HepG2 (cell line): ENCODE measurements at regions not wholly inside any gene's neighbourhood (a gene's known extent, or its start where the extent isn't known, plus 50 kb on each side); places are given as distances from the start of the nearest gene placed in this dataset.

Experiments
- ARNTL ChIP-seq: sonication (generic); formaldehyde crosslinking; IDR thresholded peaks from 2 replicates; pipeline ENCODE4 v1.4.0; 2020; ENCODE audit warnings: mild to moderate bottlenecking, missing genetic modification reagents
- ATF3 ChIP-seq: sonication (generic); formaldehyde crosslinking; IDR thresholded peaks from 2 replicates; pipeline ENCODE4 v1.4.0; 2020; ENCODE audit warnings: missing genetic modification reagents
- ELF1 ChIP-seq: sonication (generic); formaldehyde crosslinking; IDR thresholded peaks from 2 replicates; pipeline ENCODE4 v1.4.0; 2020; ENCODE audit warnings: missing genetic modification reagents
- HHEX ChIP-seq: IDR thresholded peaks from 2 replicates; pipeline ENCODE4 v1.6.1; 2016; ENCODE audit warnings: control low read depth
- MATR3 ChIP-seq: sonication (generic); formaldehyde crosslinking; IDR thresholded peaks from 2 replicates; pipeline ENCODE4 v1.4.0; 2020; ENCODE audit warnings: missing genetic modification reagents
- NPAS2 ChIP-seq: sonication (generic); formaldehyde crosslinking; IDR thresholded peaks from 2 replicates; pipeline ENCODE4 v1.8.0; 2022; ENCODE audit warnings: mild to moderate bottlenecking, missing genetic modification reagents, borderline replicate concordance
- PHF21A ChIP-seq: sonication (generic); formaldehyde crosslinking; IDR thresholded peaks from 2 replicates; pipeline ENCODE4 v1.5.0; 2020; ENCODE audit warnings: mild to moderate bottlenecking, missing genetic modification reagents
- RARG ChIP-seq: sonication (generic); formaldehyde crosslinking; IDR thresholded peaks from 2 replicates; pipeline ENCODE4 v1.4.0; 2020; ENCODE audit warnings: low read depth, mild to moderate bottlenecking, missing genetic modification reagents
- REL ChIP-seq: sonication (generic); formaldehyde crosslinking; conservative IDR thresholded peaks from 2 replicates; pipeline ENCODE4 v1.8.0; 2022; ENCODE audit warnings: mild to moderate bottlenecking, missing genetic modification reagents, moderate library complexity
- SRF ChIP-seq: IDR thresholded peaks from 2 replicates; pipeline ENCODE4 v1.6.1; 2011; ENCODE audit warnings: mild to moderate bottlenecking, low read depth, low read length, moderate library complexity
- TEF ChIP-seq: sonication (generic); formaldehyde crosslinking; IDR thresholded peaks from 2 replicates; pipeline ENCODE4 v1.5.0; 2020; ENCODE audit warnings: missing genetic modification reagents
- ZBTB37 ChIP-seq: sonication (generic); formaldehyde crosslinking; IDR thresholded peaks from 2 replicates; pipeline ENCODE4 v1.4.0; 2020; ENCODE audit warnings: mild to moderate bottlenecking, missing genetic modification reagents
- ZNF235 ChIP-seq: sonication (generic); formaldehyde crosslinking; IDR thresholded peaks from 2 replicates; pipeline ENCODE4 v1.8.1; 2023; ENCODE audit warnings: mild to moderate bottlenecking, missing genetic modification reagents, borderline replicate concordance
- ZNF33A ChIP-seq: sonication (generic); formaldehyde crosslinking; IDR thresholded peaks from 2 replicates; pipeline ENCODE4 v1.5.1; 2020; ENCODE audit warnings: missing genetic modification reagents, mild to moderate bottlenecking, moderate library complexity, borderline replicate concordance
- ZNF382 ChIP-seq: sonication (generic); formaldehyde crosslinking; IDR thresholded peaks from 2 replicates; pipeline ENCODE4 v1.5.0; 2020; ENCODE audit warnings: missing genetic modification reagents, mild to moderate bottlenecking, borderline replicate concordance
- ZNF441 ChIP-seq: sonication (generic); formaldehyde crosslinking; IDR thresholded peaks from 2 replicates; pipeline ENCODE4 v1.7.0; 2021; ENCODE audit warnings: missing genetic modification reagents, borderline replicate concordance
- ZNF503 ChIP-seq: sonication (generic); formaldehyde crosslinking; IDR thresholded peaks from 2 replicates; pipeline ENCODE4 v1.4.0; 2020; ENCODE audit warnings: missing genetic modification reagents
- ZNF589 ChIP-seq: sonication (generic); formaldehyde crosslinking; conservative IDR thresholded peaks from 2 replicates; pipeline ENCODE4 v1.8.0; 2022; ENCODE audit warnings: mild to moderate bottlenecking, moderate library complexity, missing genetic modification reagents
- ZSCAN12 ChIP-seq: sonication (generic); formaldehyde crosslinking; IDR thresholded peaks from 2 replicates; pipeline ENCODE4 v1.9.0; 2021; ENCODE audit warnings: mild to moderate bottlenecking, missing genetic modification reagents
- TF ChIP-seq, protein P1 (sequence below): sonication (generic); formaldehyde crosslinking; IDR thresholded peaks from 2 replicates; pipeline ENCODE4 v1.4.0; 2020; ENCODE audit warnings: missing genetic modification reagents
- TF ChIP-seq, protein P2 (sequence below): IDR thresholded peaks from 2 replicates; pipeline ENCODE4 v1.6.1; 2016; ENCODE audit warnings: missing genetic modification reagents, missing compliant biosample characterization
- TF ChIP-seq, protein P3 (sequence below): sonication (generic); formaldehyde crosslinking; IDR thresholded peaks from 2 replicates; pipeline ENCODE4 v1.5.0; 2020; ENCODE audit warnings: missing genetic modification reagents, mild to moderate bottlenecking, borderline replicate concordance

DNA sequence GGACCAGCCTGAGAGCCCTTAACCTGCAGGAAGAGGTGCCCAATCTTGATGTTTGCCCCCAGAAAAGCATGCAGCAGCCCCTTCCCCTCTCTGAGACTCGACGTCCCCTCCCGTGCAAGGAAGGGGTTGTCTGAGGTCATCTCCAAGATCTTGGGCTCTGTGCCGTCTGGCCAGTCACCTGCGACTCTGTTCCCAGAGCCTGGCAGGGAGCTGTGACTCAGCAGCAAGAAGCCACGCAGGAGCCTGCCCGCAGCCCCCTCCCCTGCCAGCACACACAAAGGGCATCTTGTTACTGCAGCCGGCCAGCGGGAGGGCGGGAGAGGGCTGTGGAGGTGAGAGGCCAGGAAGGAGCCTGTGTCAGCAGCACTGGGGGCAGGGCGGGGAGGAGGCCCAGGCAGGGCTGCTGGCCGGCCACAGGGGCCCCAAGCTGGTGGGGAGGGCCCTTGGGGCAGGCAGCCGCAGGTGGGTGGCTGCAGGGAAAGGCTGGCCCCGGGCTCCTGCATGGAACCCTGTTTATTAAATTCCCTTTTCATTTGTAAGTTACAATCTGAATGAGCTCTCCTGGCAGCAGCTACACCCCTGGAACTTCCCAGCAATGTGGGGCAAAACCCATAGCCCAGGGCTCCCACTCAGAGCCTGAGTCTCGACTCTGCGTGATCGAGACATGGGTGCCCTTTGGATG is 103.7 kb upstream of the ZMIZ1 start (continued):
- TF ChIP-seq ARNTL (CRISPR knock-in tag), result peak; percentile 85
- no peak for TF ChIP-seq SRF
- TF ChIP-seq ZNF441, result no peak
- TF ChIP-seq, protein P1, sequence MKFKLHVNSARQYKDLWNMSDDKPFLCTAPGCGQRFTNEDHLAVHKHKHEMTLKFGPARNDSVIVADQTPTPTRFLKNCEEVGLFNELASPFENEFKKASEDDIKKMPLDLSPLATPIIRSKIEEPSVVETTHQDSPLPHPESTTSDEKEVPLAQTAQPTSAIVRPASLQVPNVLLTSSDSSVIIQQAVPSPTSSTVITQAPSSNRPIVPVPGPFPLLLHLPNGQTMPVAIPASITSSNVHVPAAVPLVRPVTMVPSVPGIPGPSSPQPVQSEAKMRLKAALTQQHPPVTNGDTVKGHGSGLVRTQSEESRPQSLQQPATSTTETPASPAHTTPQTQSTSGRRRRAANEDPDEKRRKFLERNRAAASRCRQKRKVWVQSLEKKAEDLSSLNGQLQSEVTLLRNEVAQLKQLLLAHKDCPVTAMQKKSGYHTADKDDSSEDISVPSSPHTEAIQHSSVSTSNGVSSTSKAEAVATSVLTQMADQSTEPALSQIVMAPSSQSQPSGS (CRISPR knock-in tag), result peak; percentile 72; the same call in 1 of the 2 replicates
- no peak for TF ChIP-seq ZBTB37 (CRISPR knock-in tag)
- TF ChIP-seq RARG (CRISPR knock-in tag), result no peak
- TF ChIP-seq ZSCAN12 (CRISPR knock-in tag), result no peak
- TF ChIP-seq MATR3 (CRISPR knock-in tag), result no peak
- TF ChIP-seq TEF (CRISPR knock-in tag), result no peak
- TF ChIP-seq, protein P2, sequence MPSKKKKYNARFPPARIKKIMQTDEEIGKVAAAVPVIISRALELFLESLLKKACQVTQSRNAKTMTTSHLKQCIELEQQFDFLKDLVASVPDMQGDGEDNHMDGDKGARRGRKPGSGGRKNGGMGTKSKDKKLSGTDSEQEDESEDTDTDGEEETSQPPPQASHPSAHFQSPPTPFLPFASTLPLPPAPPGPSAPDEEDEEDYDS (CRISPR knock-in tag), result peak; percentile 68; the same call in 1 of the 2 replicates
- peak; percentile 81; the same call in 1 of the 2 replicates for TF ChIP-seq ZNF503 (CRISPR knock-in tag)
- TF ChIP-seq REL, result no peak
- TF ChIP-seq, protein P3, sequence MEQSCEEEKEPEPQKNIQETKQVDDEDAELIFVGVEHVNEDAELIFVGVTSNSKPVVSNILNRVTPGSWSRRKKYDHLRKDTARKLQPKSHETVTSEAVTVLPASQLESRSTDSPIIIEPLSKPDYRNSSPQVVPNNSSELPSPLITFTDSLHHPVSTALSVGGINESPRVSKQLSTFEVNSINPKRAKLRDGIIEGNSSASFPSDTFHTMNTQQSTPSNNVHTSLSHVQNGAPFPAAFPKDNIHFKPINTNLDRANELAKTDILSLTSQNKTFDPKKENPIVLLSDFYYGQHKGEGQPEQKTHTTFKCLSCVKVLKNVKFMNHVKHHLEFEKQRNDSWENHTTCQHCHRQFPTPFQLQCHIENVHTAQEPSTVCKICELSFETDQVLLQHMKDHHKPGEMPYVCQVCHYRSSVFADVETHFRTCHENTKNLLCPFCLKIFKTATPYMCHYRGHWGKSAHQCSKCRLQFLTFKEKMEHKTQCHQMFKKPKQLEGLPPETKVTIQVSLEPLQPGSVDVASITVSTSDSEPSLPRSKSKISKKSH, result peak; percentile 54; the same call in 1 of the 2 replicates
- TF ChIP-seq ELF1, result peak; percentile 63
- TF ChIP-seq NPAS2 (CRISPR knock-in tag), result no peak
- TF ChIP-seq PHF21A, result peak; percentile 98
- TF ChIP-seq ZNF235 (CRISPR knock-in tag), result no peak
- no peak for TF ChIP-seq ZNF33A (CRISPR knock-in tag)
- peak; percentile 80 for TF ChIP-seq ATF3
- no peak for TF ChIP-seq ZNF589 (CRISPR knock-in tag)
- no peak for TF ChIP-seq ZNF382 (CRISPR knock-in tag)
- no peak for TF ChIP-seq HHEX (CRISPR knock-in tag)
